Fibroblast of lung (primary cell): ENCODE measurements at regions not wholly inside any gene's neighbourhood (a gene's known extent, or its start where the extent isn't known, plus 50 kb on each side); places are given as distances from the start of the nearest gene placed in this dataset.

Source experiments
- DNase-seq, 2 donors: peaks; one replicate each; pipeline versions ENCODE4 v3.0.0 to v3.0.0-alpha.2; 2010; ENCODE audit warnings: low read depth in 2 of 2
- H2AFZ ChIP-seq: 2 replicates; pipeline ENCODE4 v1.5.1; 2012; ENCODE audit warnings: low read length, control low read depth, inconsistent platforms
- H3K27ac ChIP-seq: 2 replicates; pipeline ENCODE4 v1.5.1; 2011; ENCODE audit warnings: low read length, control low read depth; ENCODE audit not compliant: insufficient read depth
- H3K27me3 ChIP-seq: 2 replicates; pipeline ENCODE4 v1.5.1; 2011; ENCODE audit warnings: mild to moderate bottlenecking, low read length; ENCODE audit not compliant: control insufficient read depth, insufficient read depth
- H3K36me3 ChIP-seq: 2 replicates; pipeline ENCODE4 v1.5.1; 2011; ENCODE audit warnings: low read length; ENCODE audit not compliant: control insufficient read depth, insufficient read depth
- H3K4me1 ChIP-seq: 2 replicates; pipeline ENCODE4 v1.5.1; 2011; ENCODE audit warnings: low read length; ENCODE audit not compliant: control insufficient read depth, insufficient read depth; ENCODE audit errors: extremely low read depth
- H3K4me2 ChIP-seq: 2 replicates; pipeline ENCODE4 v1.5.1; 2011; ENCODE audit warnings: low read length, control low read depth; ENCODE audit not compliant: insufficient read depth; ENCODE audit errors: extremely low read depth
- H3K4me3 ChIP-seq, 4 experiments: fragments of 200-600 bp in 1 of 4; sonication (generic) in 1 of 4; replicated peaks in 1 of 4; 2 replicates each; pipeline ENCODE4 v1.5.1; 2011 to 2016; ENCODE audit warnings: low read length in 4 of 4, low read depth in 3 of 4, mild to moderate bottlenecking in 3 of 4, control low read depth in 2 of 4, inconsistent platforms in 1 of 4, mixed read lengths in 1 of 4; ENCODE audit not compliant: insufficient read depth in 1 of 4; ENCODE audit errors: control extremely low read depth in 1 of 4
- H3K79me2 ChIP-seq: 2 replicates; pipeline ENCODE4 v1.5.1; 2012; ENCODE audit warnings: mild to moderate bottlenecking, low read length, inconsistent platforms; ENCODE audit not compliant: control insufficient read depth, insufficient read depth
- H3K9ac ChIP-seq: 2 replicates; pipeline ENCODE4 v1.5.1; 2011; ENCODE audit warnings: mild to moderate bottlenecking, low read length, control low read depth; ENCODE audit not compliant: insufficient read depth
- H3K9me3 ChIP-seq: 2 replicates; pipeline ENCODE4 v1.5.1; 2012; ENCODE audit warnings: low read depth, low read length; ENCODE audit not compliant: control insufficient read depth, insufficient read depth
- H4K20me1 ChIP-seq: 2 replicates; pipeline ENCODE4 v1.5.1; 2011; ENCODE audit warnings: low read length; ENCODE audit not compliant: control insufficient read depth, insufficient read depth; ENCODE audit errors: extremely low read depth
- EZH2 ChIP-seq: IDR thresholded peaks from 2 replicates; pipeline ENCODE4 v1.5.1; 2012; ENCODE audit warnings: low read length, control low read depth, mild to moderate bottlenecking; ENCODE audit errors: missing control alignments
- TF ChIP-seq, protein P1 (sequence below), 2 donors: IDR thresholded peaks in 1 of 2; conservative IDR thresholded peaks in 1 of 2; 1 replicate in 1 of 2; 2 replicates in 1 of 2; pipeline ENCODE4 v1.5.1; 2011 to 2012; ENCODE audit warnings: low read length in 2 of 2, control low read depth in 1 of 2, inconsistent platforms in 1 of 2, low read depth in 1 of 2, mild to moderate bottlenecking in 1 of 2

DNA sequence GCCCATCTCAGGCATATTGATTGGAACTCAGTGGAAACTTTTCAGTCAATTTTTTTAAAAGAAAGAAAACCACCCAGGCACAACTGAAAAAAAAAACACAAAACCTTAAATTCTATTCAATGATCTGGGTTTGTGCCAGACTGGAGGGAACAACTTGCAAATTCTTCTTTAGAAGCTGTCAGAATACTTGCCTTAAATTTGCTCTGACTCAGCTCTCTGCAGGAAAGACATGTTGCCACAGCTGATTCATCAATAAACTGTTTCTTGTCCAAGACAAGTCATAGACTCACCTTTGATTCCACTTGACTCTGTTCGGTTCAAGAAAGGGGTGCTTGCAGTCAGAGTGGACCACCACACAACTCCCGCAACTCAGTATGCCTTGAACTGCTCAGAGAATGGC is 117.8 kb upstream of the F13A1 start:
- Histone ChIP-seq H3K9me3 (no peaks in the 10 kb centered on the region), H3K4me1 (no peaks in the 10 kb centered on the region), H3K4me3 (no peak overlapping the region), H4K20me1 (no peaks in the 10 kb centered on the region), H3K36me3 (no peaks in the 10 kb centered on the region), H3K9ac (no peak overlapping the region), H3K27me3 (no peaks in the 10 kb centered on the region), H3K27ac (no peak overlapping the region), H3K79me2 (no peaks in the 10 kb centered on the region), H2AFZ (no peak overlapping the region), H3K4me2 (no peak overlapping the region)
- DNase-seq, result no peak
- no peak for TF ChIP-seq EZH2
- TF ChIP-seq, protein P1, sequence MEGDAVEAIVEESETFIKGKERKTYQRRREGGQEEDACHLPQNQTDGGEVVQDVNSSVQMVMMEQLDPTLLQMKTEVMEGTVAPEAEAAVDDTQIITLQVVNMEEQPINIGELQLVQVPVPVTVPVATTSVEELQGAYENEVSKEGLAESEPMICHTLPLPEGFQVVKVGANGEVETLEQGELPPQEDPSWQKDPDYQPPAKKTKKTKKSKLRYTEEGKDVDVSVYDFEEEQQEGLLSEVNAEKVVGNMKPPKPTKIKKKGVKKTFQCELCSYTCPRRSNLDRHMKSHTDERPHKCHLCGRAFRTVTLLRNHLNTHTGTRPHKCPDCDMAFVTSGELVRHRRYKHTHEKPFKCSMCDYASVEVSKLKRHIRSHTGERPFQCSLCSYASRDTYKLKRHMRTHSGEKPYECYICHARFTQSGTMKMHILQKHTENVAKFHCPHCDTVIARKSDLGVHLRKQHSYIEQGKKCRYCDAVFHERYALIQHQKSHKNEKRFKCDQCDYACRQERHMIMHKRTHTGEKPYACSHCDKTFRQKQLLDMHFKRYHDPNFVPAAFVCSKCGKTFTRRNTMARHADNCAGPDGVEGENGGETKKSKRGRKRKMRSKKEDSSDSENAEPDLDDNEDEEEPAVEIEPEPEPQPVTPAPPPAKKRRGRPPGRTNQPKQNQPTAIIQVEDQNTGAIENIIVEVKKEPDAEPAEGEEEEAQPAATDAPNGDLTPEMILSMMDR (conservative IDR thresholded peaks at IDR 0.05 in 1 of 2, IDR thresholded peaks at IDR 0.05 in 1 of 2; ENCODE audit: low read depth in 1 of 2, low read length in 2 of 2), result no peak

DNA sequence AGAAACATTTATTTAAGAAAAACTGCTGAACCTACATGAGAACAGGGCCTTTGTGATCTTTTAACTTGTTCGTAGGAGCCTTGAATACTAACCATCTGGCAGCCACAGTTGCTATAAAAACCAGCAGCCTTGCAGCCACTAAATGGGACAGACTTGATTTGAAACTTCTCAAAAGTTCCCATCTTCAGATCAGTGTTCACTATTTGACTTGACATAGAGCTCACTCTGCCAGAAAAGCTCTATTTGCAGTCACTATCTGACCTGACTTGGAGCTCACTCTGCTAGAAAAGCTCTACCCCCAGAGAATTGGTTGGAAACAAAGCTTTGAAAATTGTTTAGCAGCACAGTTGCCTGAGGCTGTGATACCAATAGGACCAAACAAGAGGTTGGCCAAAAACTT is 119.3 kb upstream of the F13A1 start:
- Histone ChIP-seq H3K4me3 (no peak overlapping the region), H3K9me3 (no peaks in the 10 kb centered on the region), H3K79me2 (no peaks in the 10 kb centered on the region), H3K27me3 (no peaks in the 10 kb centered on the region), H3K27ac (no peak overlapping the region), H3K9ac (no peak overlapping the region), H3K4me2 (no peak overlapping the region), H3K36me3 (no peaks in the 10 kb centered on the region), H3K4me1 (no peaks in the 10 kb centered on the region), H2AFZ (no peak overlapping the region), H4K20me1 (no peaks in the 10 kb centered on the region)
- DNase-seq, result no peak
- TF ChIP-seq, protein P1 (conservative IDR thresholded peaks at IDR 0.05 in 1 of 2, IDR thresholded peaks at IDR 0.05 in 1 of 2; ENCODE audit: low read depth in 1 of 2, low read length in 2 of 2), result no peak
- no peak for TF ChIP-seq EZH2

DNA sequence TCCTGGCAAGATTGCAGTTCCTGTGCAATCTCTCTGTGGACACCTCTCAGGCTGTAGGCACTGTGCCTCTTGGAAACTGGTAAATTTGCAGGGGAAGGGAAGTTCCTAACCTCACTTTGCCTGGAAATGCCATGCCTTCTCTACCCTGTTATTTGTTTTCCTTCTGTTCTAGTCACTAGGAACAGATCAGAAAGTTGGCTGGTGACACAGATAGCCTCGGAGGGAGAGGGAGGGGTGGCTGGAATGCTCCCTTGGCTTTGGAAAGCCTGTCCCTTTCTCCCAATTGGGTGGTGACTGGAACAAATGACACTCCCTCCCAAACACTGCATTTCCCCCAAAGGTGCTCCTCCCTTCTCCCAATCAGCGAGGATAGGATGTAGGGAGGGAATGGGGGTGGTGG is 131.5 kb upstream of the F13A1 start:
- Histone ChIP-seq H3K27ac (no peak overlapping the region), H3K4me1 (no peaks in the 10 kb centered on the region), H3K9me3 (no peaks in the 10 kb centered on the region), H4K20me1 (no peaks in the 10 kb centered on the region), H3K79me2 (no peaks in the 10 kb centered on the region), H3K4me2 (no peak overlapping the region), H3K4me3 (no peak overlapping the region), H3K9ac (no peak overlapping the region), H3K36me3 (no peaks in the 10 kb centered on the region), H2AFZ (no peak overlapping the region), H3K27me3 (no peaks in the 10 kb centered on the region)
- DNase-seq, result no peak
- TF ChIP-seq, protein P1 (conservative IDR thresholded peaks at IDR 0.05 in 1 of 2, IDR thresholded peaks at IDR 0.05 in 1 of 2; ENCODE audit: low read depth in 1 of 2, low read length in 2 of 2), result no peak
- TF ChIP-seq EZH2, result no peak
